ENCODE measurements at regions not wholly inside any gene's neighbourhood (a gene's known extent, or its start where the extent isn't known, plus 50 kb on each side); places are given as distances from the start of the nearest gene placed in this dataset.

GRCh38 chrX:117196481-117196880 lies 733.7 kb upstream of the CT83 start:
- TF ChIP-seq EZH2 (IDR thresholded peaks at IDR 0.05) = no peak
- TF ChIP-seq POLR2AphosphoS5 (IDR thresholded peaks at IDR 0.05; ENCODE audit: low read depth, low read length) = no peak
- TF ChIP-seq, protein P1, sequence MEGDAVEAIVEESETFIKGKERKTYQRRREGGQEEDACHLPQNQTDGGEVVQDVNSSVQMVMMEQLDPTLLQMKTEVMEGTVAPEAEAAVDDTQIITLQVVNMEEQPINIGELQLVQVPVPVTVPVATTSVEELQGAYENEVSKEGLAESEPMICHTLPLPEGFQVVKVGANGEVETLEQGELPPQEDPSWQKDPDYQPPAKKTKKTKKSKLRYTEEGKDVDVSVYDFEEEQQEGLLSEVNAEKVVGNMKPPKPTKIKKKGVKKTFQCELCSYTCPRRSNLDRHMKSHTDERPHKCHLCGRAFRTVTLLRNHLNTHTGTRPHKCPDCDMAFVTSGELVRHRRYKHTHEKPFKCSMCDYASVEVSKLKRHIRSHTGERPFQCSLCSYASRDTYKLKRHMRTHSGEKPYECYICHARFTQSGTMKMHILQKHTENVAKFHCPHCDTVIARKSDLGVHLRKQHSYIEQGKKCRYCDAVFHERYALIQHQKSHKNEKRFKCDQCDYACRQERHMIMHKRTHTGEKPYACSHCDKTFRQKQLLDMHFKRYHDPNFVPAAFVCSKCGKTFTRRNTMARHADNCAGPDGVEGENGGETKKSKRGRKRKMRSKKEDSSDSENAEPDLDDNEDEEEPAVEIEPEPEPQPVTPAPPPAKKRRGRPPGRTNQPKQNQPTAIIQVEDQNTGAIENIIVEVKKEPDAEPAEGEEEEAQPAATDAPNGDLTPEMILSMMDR (IDR thresholded peaks at IDR 0.05 in 2 of 3, conservative IDR thresholded peaks at IDR 0.05 in 1 of 3; ENCODE audit: borderline replicate concordance in 1 of 3, insufficient read depth in 1 of 3, low read depth in 2 of 3, low read length in 2 of 3) = no peak
- TF ChIP-seq POLR2A (IDR thresholded peaks at IDR 0.05; ENCODE audit: borderline replicate concordance, extremely low read depth, insufficient read depth, insufficient read length) = no peak
- TF ChIP-seq RAD21 (IDR thresholded peaks at IDR 0.05; ENCODE audit: low read depth) = no peak
- TF ChIP-seq CEBPB (IDR thresholded peaks at IDR 0.05; ENCODE audit: low read depth) = no peak
- TF ChIP-seq, protein P2, sequence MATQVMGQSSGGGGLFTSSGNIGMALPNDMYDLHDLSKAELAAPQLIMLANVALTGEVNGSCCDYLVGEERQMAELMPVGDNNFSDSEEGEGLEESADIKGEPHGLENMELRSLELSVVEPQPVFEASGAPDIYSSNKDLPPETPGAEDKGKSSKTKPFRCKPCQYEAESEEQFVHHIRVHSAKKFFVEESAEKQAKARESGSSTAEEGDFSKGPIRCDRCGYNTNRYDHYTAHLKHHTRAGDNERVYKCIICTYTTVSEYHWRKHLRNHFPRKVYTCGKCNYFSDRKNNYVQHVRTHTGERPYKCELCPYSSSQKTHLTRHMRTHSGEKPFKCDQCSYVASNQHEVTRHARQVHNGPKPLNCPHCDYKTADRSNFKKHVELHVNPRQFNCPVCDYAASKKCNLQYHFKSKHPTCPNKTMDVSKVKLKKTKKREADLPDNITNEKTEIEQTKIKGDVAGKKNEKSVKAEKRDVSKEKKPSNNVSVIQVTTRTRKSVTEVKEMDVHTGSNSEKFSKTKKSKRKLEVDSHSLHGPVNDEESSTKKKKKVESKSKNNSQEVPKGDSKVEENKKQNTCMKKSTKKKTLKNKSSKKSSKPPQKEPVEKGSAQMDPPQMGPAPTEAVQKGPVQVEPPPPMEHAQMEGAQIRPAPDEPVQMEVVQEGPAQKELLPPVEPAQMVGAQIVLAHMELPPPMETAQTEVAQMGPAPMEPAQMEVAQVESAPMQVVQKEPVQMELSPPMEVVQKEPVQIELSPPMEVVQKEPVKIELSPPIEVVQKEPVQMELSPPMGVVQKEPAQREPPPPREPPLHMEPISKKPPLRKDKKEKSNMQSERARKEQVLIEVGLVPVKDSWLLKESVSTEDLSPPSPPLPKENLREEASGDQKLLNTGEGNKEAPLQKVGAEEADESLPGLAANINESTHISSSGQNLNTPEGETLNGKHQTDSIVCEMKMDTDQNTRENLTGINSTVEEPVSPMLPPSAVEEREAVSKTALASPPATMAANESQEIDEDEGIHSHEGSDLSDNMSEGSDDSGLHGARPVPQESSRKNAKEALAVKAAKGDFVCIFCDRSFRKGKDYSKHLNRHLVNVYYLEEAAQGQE (IDR thresholded peaks at IDR 0.05; ENCODE audit: low read depth) = no peak
- no peak for TF ChIP-seq SRF (IDR thresholded peaks at IDR 0.05; ENCODE audit: low read depth)
- TF ChIP-seq SP1 (IDR thresholded peaks at IDR 0.05; ENCODE audit: low read depth) = no peak
- no peak for TF ChIP-seq SIN3A (IDR thresholded peaks at IDR 0.05; ENCODE audit: low read depth)
- no peak for TF ChIP-seq FOSL1 (IDR thresholded peaks at IDR 0.05; ENCODE audit: low read depth)
- TF ChIP-seq, protein P3, sequence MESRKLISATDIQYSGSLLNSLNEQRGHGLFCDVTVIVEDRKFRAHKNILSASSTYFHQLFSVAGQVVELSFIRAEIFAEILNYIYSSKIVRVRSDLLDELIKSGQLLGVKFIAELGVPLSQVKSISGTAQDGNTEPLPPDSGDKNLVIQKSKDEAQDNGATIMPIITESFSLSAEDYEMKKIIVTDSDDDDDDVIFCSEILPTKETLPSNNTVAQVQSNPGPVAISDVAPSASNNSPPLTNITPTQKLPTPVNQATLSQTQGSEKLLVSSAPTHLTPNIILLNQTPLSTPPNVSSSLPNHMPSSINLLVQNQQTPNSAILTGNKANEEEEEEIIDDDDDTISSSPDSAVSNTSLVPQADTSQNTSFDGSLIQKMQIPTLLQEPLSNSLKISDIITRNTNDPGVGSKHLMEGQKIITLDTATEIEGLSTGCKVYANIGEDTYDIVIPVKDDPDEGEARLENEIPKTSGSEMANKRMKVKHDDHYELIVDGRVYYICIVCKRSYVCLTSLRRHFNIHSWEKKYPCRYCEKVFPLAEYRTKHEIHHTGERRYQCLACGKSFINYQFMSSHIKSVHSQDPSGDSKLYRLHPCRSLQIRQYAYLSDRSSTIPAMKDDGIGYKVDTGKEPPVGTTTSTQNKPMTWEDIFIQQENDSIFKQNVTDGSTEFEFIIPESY (IDR thresholded peaks at IDR 0.05; ENCODE audit: extremely low read depth, insufficient replicate concordance, low read length) = no peak

Measured in HCT116 (cell line).